ENCODE measurements at regions not wholly inside any gene's neighbourhood (a gene's known extent, or its start where the extent isn't known, plus 50 kb on each side); places are given as distances from the start of the nearest gene placed in this dataset.

DNA sequence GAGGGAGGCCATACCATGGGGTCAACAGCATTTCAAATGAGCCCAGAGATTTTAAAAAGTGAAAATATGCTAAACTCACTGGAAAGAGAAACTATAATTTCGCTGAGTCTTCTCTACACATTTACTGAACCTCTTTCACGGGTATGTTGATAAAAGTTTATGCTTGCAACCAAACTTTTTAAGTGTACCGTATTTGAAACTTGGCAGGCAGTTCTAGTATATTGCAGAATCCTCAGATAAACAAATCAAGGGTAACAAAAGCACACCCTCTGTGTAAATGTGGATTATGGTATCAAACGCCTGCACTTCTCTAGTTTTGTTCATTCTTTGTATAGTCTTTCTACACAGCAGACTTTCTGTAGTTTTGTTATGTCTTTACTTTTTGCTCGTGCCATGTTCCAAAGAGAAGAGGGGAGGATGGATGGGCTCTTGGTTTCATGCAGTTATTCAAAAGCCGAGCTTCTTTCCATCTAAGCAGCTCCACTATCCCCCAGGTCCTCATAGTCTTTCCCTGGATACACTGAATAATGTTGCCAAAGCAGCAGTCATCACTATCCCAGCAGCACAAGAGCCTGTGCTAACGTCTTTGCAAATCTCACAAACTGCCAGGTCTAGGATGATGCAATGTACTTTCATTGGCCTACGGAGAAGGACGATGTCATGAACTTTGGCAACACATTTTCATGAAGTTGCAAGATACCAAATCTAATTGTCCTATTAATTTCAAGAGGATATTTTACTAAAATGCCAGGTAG is 131.2 kb downstream of the MPP7 start:
- Mint-ChIP-seq H3K27ac (no peak overlapping the region), H3K36me3 (no peaks in the 10 kb centered on the region), H3K9me3 (no peaks in the 10 kb centered on the region)
- no peak for ATAC-seq
- no peak for DNase-seq (ENCODE audit: low spot score in 2 of 2)

GRCh38 chr10:28169525-28169924 is 133.3 kb downstream of the MPP7 start:
- no peak for DNase-seq (ENCODE audit: low spot score in 2 of 2)
- no peak for ATAC-seq
- Mint-ChIP-seq H3K36me3 (no peaks in the 10 kb centered on the region), H3K27ac (no peak overlapping the region), H3K9me3 (no peaks in the 10 kb centered on the region)

- ATAC-seq (no peak), DNase-seq (ENCODE audit: low spot score in 2 of 2) (no peak)
- Mint-ChIP-seq H3K27ac (no peak overlapping the region), H3K36me3 (peaks cover 13 to 14% of the 10 kb centered on the region in 2 donors), H3K9me3 (peaks cover 6 to 11% of the 10 kb centered on the region in 2 donors)
Observed at GRCh38 chr10:28160866-28161405, 141.9 kb downstream of the MPP7 start.

DNA sequence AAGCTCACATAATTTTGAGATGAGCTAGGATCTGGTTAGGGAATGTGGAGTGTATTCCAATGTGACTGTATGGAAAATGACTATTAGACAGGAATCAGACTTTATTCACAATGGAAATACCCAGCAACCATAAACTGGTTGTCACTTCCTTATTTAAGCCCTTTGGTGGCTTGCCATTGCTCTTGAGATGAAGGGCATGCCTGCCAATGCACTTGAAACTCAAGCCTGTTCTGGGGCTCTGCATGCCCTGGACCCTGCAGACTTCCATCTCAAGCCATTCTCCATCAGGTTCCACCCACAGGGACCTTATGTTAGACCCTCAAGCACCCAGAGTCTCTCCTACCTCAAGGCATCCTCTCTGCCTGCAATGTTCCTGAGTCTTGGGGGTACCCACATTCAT is 145.5 kb downstream of the MPP7 start:
- DNase-seq (ENCODE audit: low spot score in 2 of 2), result no peak
- peaks cover 0 to 8% of the 10 kb centered on the region in 2 donors for H3K36me3 Mint-ChIP-seq
- no peak for ATAC-seq
- no peaks in the 10 kb centered on the region for H3K9me3 Mint-ChIP-seq
- H3K27ac Mint-ChIP-seq, result no peak overlapping the region

- ATAC-seq (no peak), DNase-seq (ENCODE audit: low spot score in 2 of 2) (no peak)
- H3K9me3 Mint-ChIP-seq, result no peaks in the 10 kb centered on the region
- H3K36me3 Mint-ChIP-seq, result peaks cover 0 to 8% of the 10 kb centered on the region in 2 donors
- no peak overlapping the region for H3K27ac Mint-ChIP-seq
Observed at GRCh38 chr10:28155726-28156125, 147.1 kb downstream of the MPP7 start.

- Mint-ChIP-seq H3K36me3 (peaks cover 0 to 6% of the 10 kb centered on the region in 2 donors), H3K27ac (no peak overlapping the region), H3K9me3 (no peaks in the 10 kb centered on the region)
- DNase-seq (ENCODE audit: low spot score in 2 of 2) (no peak), ATAC-seq (no peak)
Observed at GRCh38 chr10:28151636-28152035, 151.2 kb downstream of the MPP7 start.

DNA sequence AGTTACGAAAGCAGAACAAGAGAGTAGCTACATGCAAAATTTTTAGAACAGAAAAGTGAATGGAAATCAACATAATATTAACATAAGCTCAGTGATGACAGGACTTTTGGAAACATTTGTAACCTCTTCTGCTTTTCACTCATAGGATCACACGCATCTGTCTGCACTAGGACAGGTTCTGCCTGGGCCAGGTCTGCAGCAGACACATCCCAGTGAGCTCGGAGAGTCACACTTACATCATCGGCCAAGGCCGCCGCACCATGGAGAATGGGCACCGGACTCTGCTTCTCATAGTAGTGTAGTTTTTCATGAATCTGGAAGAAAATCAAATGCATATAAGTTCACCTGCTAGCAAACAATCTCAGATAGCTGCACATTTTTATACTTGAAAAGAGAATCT is 150.9 kb upstream of the ODAD2 start:
- peaks cover 0 to 6% of the 10 kb centered on the region in 2 donors for H3K36me3 Mint-ChIP-seq
- no peak for ATAC-seq
- DNase-seq (ENCODE audit: low spot score in 2 of 2), result no peak
- H3K27ac Mint-ChIP-seq, result no peak overlapping the region
- no peaks in the 10 kb centered on the region for H3K9me3 Mint-ChIP-seq

DNA sequence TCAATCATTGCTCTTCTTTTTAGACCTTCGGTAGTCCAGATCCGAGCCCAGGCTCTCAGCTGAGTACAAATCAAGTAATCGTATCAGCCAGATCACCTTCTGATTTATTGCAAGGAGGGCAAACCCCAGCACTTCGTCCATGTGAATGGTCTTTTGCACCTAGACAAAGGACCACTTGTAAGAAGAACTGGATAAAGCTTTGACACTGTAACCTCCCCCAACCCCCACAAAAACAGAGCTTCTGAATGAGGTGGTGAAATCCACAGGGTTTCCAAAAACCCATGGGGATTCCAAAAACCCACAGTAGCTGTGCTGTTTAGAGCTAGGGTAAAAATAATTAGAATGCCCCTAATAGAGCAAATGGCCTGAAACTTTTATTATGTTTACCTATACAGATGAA is 148.8 kb upstream of the ODAD2 start:
- DNase-seq (ENCODE audit: low spot score in 2 of 2), result no peak
- Mint-ChIP-seq H3K36me3 (peaks cover 0 to 6% of the 10 kb centered on the region in 2 donors), H3K9me3 (no peaks in the 10 kb centered on the region), H3K27ac (no peak overlapping the region)
- no peak for ATAC-seq

- peaks cover 22 to 31% of the 10 kb centered on the region in 2 donors for H3K36me3 Mint-ChIP-seq
Observed at GRCh38 chr10:28139138-28139537, 140.3 kb upstream of the ODAD2 start.

DNA sequence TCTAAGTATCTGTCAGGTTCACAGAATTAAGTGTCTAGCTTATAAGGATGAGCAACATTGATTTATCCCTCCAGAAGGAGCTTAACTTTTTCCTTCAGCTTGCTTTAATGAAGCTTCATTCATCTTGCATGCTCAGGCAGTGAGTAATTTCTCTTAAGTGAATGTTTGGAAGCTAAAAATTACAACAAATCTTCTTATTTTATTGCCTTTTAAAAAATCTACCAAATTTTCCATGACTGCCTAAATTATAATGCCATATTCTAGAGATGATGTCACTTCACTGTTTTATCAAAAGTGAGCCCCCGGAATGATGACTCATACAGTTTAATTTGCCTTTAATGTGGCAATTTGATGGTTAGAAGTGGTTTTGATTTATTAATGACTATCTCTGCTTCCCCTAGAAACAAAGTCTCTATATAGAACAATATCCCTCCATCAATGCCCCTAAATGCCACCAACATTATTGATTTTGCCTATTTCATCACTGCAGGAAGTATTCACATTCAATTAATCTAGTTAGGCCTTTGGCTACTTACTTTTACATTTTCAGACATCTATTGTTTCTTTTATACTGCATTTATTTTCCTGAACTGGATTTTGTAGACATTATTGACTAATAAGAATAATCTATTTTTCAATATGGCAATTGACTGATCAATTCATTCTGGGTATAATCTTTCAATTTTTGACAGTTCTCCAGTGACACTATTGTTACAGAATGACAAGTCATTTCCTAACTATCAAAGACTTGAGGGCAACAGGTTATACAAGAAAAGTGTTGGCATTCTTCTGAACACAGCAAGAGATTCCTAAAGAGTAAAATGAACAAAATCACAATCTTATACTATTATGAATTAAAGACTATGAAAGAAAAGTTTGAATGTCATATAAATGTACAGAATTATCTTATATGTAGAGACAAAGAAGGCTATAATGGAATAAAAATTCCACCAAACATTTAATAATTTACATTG is 139.3 kb upstream of the ODAD2 start:
- Mint-ChIP-seq H3K9me3 (peaks cover 17 to 22% of the 10 kb centered on the region in 2 donors), H3K27ac (no peak overlapping the region), H3K36me3 (peaks cover 25 to 34% of the 10 kb centered on the region in 2 donors)
- DNase-seq (ENCODE audit: low spot score in 2 of 2), result no peak
- ATAC-seq, result no peak

More at GRCh38 chr10:28139138-28139537, 140.3 kb upstream of the ODAD2 start:
- DNase-seq (ENCODE audit: low spot score in 2 of 2), result no peak
- no peak for ATAC-seq
- Mint-ChIP-seq H3K27ac (no peak overlapping the region), H3K9me3 (peaks cover 17 to 20% of the 10 kb centered on the region in 2 donors)

DNA sequence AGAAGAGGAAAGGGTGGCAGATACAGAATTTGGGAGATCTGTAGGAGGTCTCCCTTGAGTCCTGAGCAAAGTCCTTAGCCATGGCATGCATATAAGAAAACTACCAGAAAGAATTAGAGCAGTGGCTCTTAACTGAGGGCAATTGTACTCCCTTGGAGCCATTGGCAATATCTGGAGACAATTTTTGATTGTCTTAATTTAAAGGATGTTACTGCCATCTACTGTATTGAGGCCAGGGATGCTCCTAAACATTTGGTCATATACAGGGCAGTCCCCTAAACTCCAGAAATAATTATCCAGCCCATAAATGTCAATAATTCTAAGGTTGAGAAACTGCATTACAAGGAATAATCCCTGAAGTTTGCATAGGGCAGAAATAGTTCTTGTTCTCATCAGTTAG is 136.4 kb upstream of the ODAD2 start:
- ATAC-seq (no peak), DNase-seq (ENCODE audit: low spot score in 2 of 2) (no peak)
- Mint-ChIP-seq H3K27ac (no peak overlapping the region), H3K36me3 (peaks cover 28 to 37% of the 10 kb centered on the region in 2 donors), H3K9me3 (peaks cover 17 to 25% of the 10 kb centered on the region in 2 donors)

GRCh38 chr10:28130267-28130666 is 131.4 kb upstream of the ODAD2 start:
- ATAC-seq, result no peak

GRCh38 chr10:28127881-28128280 is 129.0 kb upstream of the ODAD2 start:
- peaks cover 4 to 14% of the 10 kb centered on the region in 2 donors for H3K9me3 Mint-ChIP-seq
- DNase-seq (ENCODE audit: low spot score in 2 of 2), result no peak
- no peak for ATAC-seq
- peaks cover 13 to 22% of the 10 kb centered on the region in 2 donors for H3K36me3 Mint-ChIP-seq
- H3K27ac Mint-ChIP-seq, result peak overlapping the region in 1 of 2 donors; percentile 31

More at GRCh38 chr10:28130267-28130666, 131.4 kb upstream of the ODAD2 start:
- H3K36me3 Mint-ChIP-seq, result peaks cover 24 to 28% of the 10 kb centered on the region in 2 donors
- H3K9me3 Mint-ChIP-seq, result peaks cover 4 to 25% of the 10 kb centered on the region in 2 donors
- no peak overlapping the region for H3K27ac Mint-ChIP-seq
- DNase-seq (ENCODE audit: low spot score in 2 of 2), result no peak

- H3K36me3 Mint-ChIP-seq, result peaks cover 13 to 22% of the 10 kb centered on the region in 2 donors
- ATAC-seq (no peak), DNase-seq (ENCODE audit: low spot score in 2 of 2) (no peak)
- H3K27ac Mint-ChIP-seq, result no peak overlapping the region
- peaks cover 4 to 14% of the 10 kb centered on the region in 2 donors for H3K9me3 Mint-ChIP-seq
Observed at GRCh38 chr10:28125701-28126100, 126.8 kb upstream of the ODAD2 start.

- DNase-seq (ENCODE audit: low spot score in 2 of 2) (no peak), ATAC-seq (no peak)
- peaks cover 0 to 8% of the 10 kb centered on the region in 2 donors for H3K36me3 Mint-ChIP-seq
- H3K27ac Mint-ChIP-seq, result no peak overlapping the region
- H3K9me3 Mint-ChIP-seq, result no peaks in the 10 kb centered on the region
Observed at GRCh38 chr10:28120795-28121194, 121.9 kb upstream of the ODAD2 start.

- ATAC-seq (no peak), DNase-seq (ENCODE audit: low spot score in 2 of 2) (no peak)
- Mint-ChIP-seq H3K36me3 (peaks cover 0 to 8% of the 10 kb centered on the region in 2 donors), H3K27ac (peak overlapping the region in 1 of 2 donors; percentile 26), H3K9me3 (no peaks in the 10 kb centered on the region)
Observed at GRCh38 chr10:28120043-28120749, 121.3 kb upstream of the ODAD2 start.

Measured in activated naive CD4-positive, alpha-beta T cell treated with anti-CD3 and anti-CD28 coated beads, Interleukin-2, amount 50 U/mL, for 72 hours (primary cell).